ENCODE measurements at regions not wholly inside any gene's neighbourhood (a gene's known extent, or its start where the extent isn't known, plus 50 kb on each side); places are given as distances from the start of the nearest gene placed in this dataset.

- Histone ChIP-seq H3K79me2 (ENCODE audit: control insufficient read depth, insufficient read depth, low read length) (no peaks in the 10 kb centered on the region), H3K36me3 (ENCODE audit: control insufficient read depth in 2 of 2, extremely low read depth in 1 of 2, insufficient read depth in 2 of 2, low read length in 2 of 2) (no peaks in the 10 kb centered on the region), H3K4me1 (ENCODE audit: control insufficient read depth, extremely low read depth, insufficient read depth, low read length) (no peaks in the 10 kb centered on the region), H3K9me3 (replicated peaks; ENCODE audit: control insufficient read depth, insufficient read depth, low read length) (no peaks in the 10 kb centered on the region), H3K9me1 (replicated peaks; ENCODE audit: control insufficient read depth, extremely low read depth, insufficient read depth, low read length) (no peaks in the 10 kb centered on the region), H3K27ac (ENCODE audit: insufficient read depth, low read depth, low read length) (no peak overlapping the region), H4K20me1 (replicated peaks; ENCODE audit: control insufficient read depth, extremely low read depth, insufficient read depth, low read length) (no peaks in the 10 kb centered on the region), H3K4me2 (ENCODE audit: insufficient read depth, low read length) (no peak overlapping the region), H2AFZ (ENCODE audit: low read depth, low read length) (no peak overlapping the region), H3K9ac (replicated peaks; ENCODE audit: extremely low read depth, insufficient read depth, low read length) (no peak overlapping the region), H3K4me3 (replicated peaks in 1 of 3; ENCODE audit: insufficient read depth in 1 of 3, low read depth in 1 of 3, low read length in 3 of 3) (no peak overlapping the region), H3K27me3 (ENCODE audit: control insufficient read depth in 2 of 2, insufficient read depth in 2 of 2, low read length in 2 of 2) (peaks cover 2 to 25% of the 10 kb centered on the region in 2 experiments)
- BruUV-seq (replicated peaks), result no TSS peak
- CTCF ChIA-PET, result interaction anchor here (0.5 to 1.0 kb wide), 2 partner anchors 10 to 80 kb away, joined by 3 to 4 read pairs; no protein-coding TSS in a partner anchor
- POLR2A ChIA-PET, result no interaction called here
- TF ChIP-seq, protein P1, sequence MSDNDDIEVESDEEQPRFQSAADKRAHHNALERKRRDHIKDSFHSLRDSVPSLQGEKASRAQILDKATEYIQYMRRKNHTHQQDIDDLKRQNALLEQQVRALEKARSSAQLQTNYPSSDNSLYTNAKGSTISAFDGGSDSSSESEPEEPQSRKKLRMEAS (IDR thresholded peaks at IDR 0.05; ENCODE audit: insufficient read depth, insufficient read length), result no peak
- no peak for TF ChIP-seq MYC (IDR thresholded peaks at IDR 0.05; ENCODE audit: low read depth, low read length)
- no peak for TF ChIP-seq GATA2 (IDR thresholded peaks at IDR 0.05; ENCODE audit: insufficient read depth, insufficient read length, low read depth, low read length)
- intact Hi-C loops (cut with micrococcal nuclease) (no loop called here), dilution Hi-C loops (cut with MboI; ENCODE audit: extremely low pct_ligation_motif_present, low sequenced_read_pairs) (no loop called here)
- FAIRE-seq (no peak), DNase-seq (ENCODE audit: low read depth, low spot score) (no peak)
These were observed 174.2 kb upstream of the NOCT start for GRCh38 chr4:138841343-138841742.

- dilution Hi-C loops (cut with MboI; ENCODE audit: extremely low pct_ligation_motif_present, low sequenced_read_pairs), result no loop called here
- DNase-seq (ENCODE audit: low read depth, low spot score) (no peak), FAIRE-seq (no peak)
- no peaks in the 10 kb centered on the region for H3K9me1 ChIP-seq (replicated peaks; ENCODE audit: control insufficient read depth, extremely low read depth, insufficient read depth, low read length)
- no peaks in the 10 kb centered on the region for H3K79me2 ChIP-seq (ENCODE audit: control insufficient read depth, insufficient read depth, low read length)
- no peaks in the 10 kb centered on the region for H4K20me1 ChIP-seq (replicated peaks; ENCODE audit: control insufficient read depth, extremely low read depth, insufficient read depth, low read length)
- BruUV-seq (replicated peaks), result no TSS peak
- H3K4me1 ChIP-seq (ENCODE audit: control insufficient read depth, extremely low read depth, insufficient read depth, low read length), result no peaks in the 10 kb centered on the region
- TF ChIP-seq POLR2A (IDR thresholded peaks at IDR 0.05; ENCODE audit: low read depth, low read length) (no peak), EZH2 (IDR thresholded peaks at IDR 0.05; ENCODE audit: borderline replicate concordance, low read depth, low read length, severe bottlenecking) (no peak), POLR2AphosphoS5 (IDR thresholded peaks at IDR 0.05; ENCODE audit: insufficient read depth, low read depth, low read length) (no peak), JUN (IDR thresholded peaks at IDR 0.05; ENCODE audit: borderline replicate concordance, insufficient read depth, insufficient read length, low read depth) (no peak), FOS (IDR thresholded peaks at IDR 0.05; ENCODE audit: borderline replicate concordance, insufficient read depth, low read length) (no peak), GATA2 (IDR thresholded peaks at IDR 0.05; ENCODE audit: insufficient read depth, insufficient read length, low read depth, low read length) (no peak), MYC (IDR thresholded peaks at IDR 0.05; ENCODE audit: low read depth, low read length) (no peak)
- TF ChIP-seq, protein P1 (IDR thresholded peaks at IDR 0.05; ENCODE audit: insufficient read depth, insufficient read length), result no peak
- TF ChIP-seq, protein P2, sequence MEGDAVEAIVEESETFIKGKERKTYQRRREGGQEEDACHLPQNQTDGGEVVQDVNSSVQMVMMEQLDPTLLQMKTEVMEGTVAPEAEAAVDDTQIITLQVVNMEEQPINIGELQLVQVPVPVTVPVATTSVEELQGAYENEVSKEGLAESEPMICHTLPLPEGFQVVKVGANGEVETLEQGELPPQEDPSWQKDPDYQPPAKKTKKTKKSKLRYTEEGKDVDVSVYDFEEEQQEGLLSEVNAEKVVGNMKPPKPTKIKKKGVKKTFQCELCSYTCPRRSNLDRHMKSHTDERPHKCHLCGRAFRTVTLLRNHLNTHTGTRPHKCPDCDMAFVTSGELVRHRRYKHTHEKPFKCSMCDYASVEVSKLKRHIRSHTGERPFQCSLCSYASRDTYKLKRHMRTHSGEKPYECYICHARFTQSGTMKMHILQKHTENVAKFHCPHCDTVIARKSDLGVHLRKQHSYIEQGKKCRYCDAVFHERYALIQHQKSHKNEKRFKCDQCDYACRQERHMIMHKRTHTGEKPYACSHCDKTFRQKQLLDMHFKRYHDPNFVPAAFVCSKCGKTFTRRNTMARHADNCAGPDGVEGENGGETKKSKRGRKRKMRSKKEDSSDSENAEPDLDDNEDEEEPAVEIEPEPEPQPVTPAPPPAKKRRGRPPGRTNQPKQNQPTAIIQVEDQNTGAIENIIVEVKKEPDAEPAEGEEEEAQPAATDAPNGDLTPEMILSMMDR (IDR thresholded peaks at IDR 0.05; ENCODE audit: extremely low read depth in 1 of 2, insufficient read depth in 1 of 2, low read depth in 1 of 2, low read length in 2 of 2), result no peak
- H3K4me2 ChIP-seq (ENCODE audit: insufficient read depth, low read length), result no peak overlapping the region
- H3K9ac ChIP-seq (replicated peaks; ENCODE audit: extremely low read depth, insufficient read depth, low read length), result no peak overlapping the region
- H2AFZ ChIP-seq (ENCODE audit: low read depth, low read length), result no peak overlapping the region
- H3K27me3 ChIP-seq (ENCODE audit: control insufficient read depth in 2 of 2, insufficient read depth in 2 of 2, low read length in 2 of 2), result peaks cover 2 to 25% of the 10 kb centered on the region in 2 experiments
- H3K9me3 ChIP-seq (replicated peaks; ENCODE audit: control insufficient read depth, insufficient read depth, low read length), result no peaks in the 10 kb centered on the region
- H3K27ac ChIP-seq (ENCODE audit: insufficient read depth, low read depth, low read length), result no peak overlapping the region
- intact Hi-C loops (cut with micrococcal nuclease), result no loop called here
- no peaks in the 10 kb centered on the region for H3K36me3 ChIP-seq (ENCODE audit: control insufficient read depth in 2 of 2, extremely low read depth in 1 of 2, insufficient read depth in 2 of 2, low read length in 2 of 2)
- H3K4me3 ChIP-seq (replicated peaks in 1 of 3; ENCODE audit: insufficient read depth in 1 of 3, low read depth in 1 of 3, low read length in 3 of 3), result no peak overlapping the region
- CTCF ChIA-PET, result interaction anchor here (0.8 to 2.3 kb wide), 4 partner anchors 9 to 100 kb away, joined by 3 to 10 read pairs (median 4); no protein-coding TSS in a partner anchor
- POLR2A ChIA-PET, result no interaction called here
These were observed 177.3 kb upstream of the NOCT start for GRCh38 chr4:138838251-138838650.
